ENCODE measurements at regions not wholly inside any gene's neighbourhood (a gene's known extent, or its start where the extent isn't known, plus 50 kb on each side); places are given as distances from the start of the nearest gene placed in this dataset.

DNA sequence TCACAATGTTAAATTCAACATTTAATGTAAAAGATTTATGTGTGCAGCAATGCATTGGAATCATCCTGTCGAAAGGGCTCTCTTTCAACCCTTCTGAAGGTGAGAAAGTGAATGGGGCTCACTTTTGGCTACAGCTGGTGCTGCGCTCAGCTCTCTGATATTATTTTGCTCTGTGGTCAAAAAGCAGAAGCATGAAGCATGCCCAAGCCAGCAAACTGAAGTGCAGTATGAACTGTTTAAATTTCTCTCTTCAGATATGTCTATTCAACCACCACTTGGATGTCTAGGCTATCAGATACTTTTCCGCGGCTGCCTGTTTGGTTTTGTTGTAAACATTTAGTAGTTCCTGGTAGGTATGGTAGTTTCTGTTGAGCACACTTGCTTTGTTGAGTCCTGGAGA lies 216.9 kb upstream of the TMPRSS15 start:
- ATAC-seq (no peak), DNase-seq (ENCODE audit: low read depth, low spot score) (no peak)
- in situ Hi-C loops (cut with HindIII; ENCODE audit: low pct_unique_long_range_greater_than_20kb, low sequenced_read_pairs) (no loop called here), intact Hi-C loops (cut with micrococcal nuclease; ENCODE audit: unreplicated experiment) (no loop called here)
- Histone ChIP-seq H3K27me3 (ENCODE audit: control insufficient read depth, insufficient read depth, low read length) (no peaks in the 10 kb centered on the region), H3K36me3 (ENCODE audit: control insufficient read depth, insufficient read depth, low read length) (no peaks in the 10 kb centered on the region), H3K4me1 (ENCODE audit: control insufficient read depth, insufficient read depth, low read length) (no peaks in the 10 kb centered on the region), H3K4me3 (ENCODE audit: low read depth in 2 of 2, low read length in 2 of 2) (no peak overlapping the region), H3K27ac (ENCODE audit: low read length) (no peak overlapping the region), H3K9me3 (ENCODE audit: control insufficient read depth, insufficient read depth, low read depth, low read length) (no peaks in the 10 kb centered on the region)
- ChIA-PET POLR2A (no interaction called here), CTCF (no interaction called here)
- TF ChIP-seq, protein P1, sequence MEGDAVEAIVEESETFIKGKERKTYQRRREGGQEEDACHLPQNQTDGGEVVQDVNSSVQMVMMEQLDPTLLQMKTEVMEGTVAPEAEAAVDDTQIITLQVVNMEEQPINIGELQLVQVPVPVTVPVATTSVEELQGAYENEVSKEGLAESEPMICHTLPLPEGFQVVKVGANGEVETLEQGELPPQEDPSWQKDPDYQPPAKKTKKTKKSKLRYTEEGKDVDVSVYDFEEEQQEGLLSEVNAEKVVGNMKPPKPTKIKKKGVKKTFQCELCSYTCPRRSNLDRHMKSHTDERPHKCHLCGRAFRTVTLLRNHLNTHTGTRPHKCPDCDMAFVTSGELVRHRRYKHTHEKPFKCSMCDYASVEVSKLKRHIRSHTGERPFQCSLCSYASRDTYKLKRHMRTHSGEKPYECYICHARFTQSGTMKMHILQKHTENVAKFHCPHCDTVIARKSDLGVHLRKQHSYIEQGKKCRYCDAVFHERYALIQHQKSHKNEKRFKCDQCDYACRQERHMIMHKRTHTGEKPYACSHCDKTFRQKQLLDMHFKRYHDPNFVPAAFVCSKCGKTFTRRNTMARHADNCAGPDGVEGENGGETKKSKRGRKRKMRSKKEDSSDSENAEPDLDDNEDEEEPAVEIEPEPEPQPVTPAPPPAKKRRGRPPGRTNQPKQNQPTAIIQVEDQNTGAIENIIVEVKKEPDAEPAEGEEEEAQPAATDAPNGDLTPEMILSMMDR (IDR thresholded peaks at IDR 0.05) = no peak
- TF ChIP-seq TCF7L2 (IDR thresholded peaks at IDR 0.05; ENCODE audit: low read depth, low read length) (no peak), SIN3A (IDR thresholded peaks at IDR 0.05; ENCODE audit: borderline replicate concordance, insufficient read depth, low read depth, low read length) (no peak), POLR2AphosphoS5 (IDR thresholded peaks at IDR 0.05; ENCODE audit: low read depth, low read length) (no peak)
- TF ChIP-seq, protein P2, sequence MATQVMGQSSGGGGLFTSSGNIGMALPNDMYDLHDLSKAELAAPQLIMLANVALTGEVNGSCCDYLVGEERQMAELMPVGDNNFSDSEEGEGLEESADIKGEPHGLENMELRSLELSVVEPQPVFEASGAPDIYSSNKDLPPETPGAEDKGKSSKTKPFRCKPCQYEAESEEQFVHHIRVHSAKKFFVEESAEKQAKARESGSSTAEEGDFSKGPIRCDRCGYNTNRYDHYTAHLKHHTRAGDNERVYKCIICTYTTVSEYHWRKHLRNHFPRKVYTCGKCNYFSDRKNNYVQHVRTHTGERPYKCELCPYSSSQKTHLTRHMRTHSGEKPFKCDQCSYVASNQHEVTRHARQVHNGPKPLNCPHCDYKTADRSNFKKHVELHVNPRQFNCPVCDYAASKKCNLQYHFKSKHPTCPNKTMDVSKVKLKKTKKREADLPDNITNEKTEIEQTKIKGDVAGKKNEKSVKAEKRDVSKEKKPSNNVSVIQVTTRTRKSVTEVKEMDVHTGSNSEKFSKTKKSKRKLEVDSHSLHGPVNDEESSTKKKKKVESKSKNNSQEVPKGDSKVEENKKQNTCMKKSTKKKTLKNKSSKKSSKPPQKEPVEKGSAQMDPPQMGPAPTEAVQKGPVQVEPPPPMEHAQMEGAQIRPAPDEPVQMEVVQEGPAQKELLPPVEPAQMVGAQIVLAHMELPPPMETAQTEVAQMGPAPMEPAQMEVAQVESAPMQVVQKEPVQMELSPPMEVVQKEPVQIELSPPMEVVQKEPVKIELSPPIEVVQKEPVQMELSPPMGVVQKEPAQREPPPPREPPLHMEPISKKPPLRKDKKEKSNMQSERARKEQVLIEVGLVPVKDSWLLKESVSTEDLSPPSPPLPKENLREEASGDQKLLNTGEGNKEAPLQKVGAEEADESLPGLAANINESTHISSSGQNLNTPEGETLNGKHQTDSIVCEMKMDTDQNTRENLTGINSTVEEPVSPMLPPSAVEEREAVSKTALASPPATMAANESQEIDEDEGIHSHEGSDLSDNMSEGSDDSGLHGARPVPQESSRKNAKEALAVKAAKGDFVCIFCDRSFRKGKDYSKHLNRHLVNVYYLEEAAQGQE (IDR thresholded peaks at IDR 0.05; ENCODE audit: insufficient read depth in 1 of 2, low read depth in 2 of 2, low read length in 1 of 2) = no peak
- BruUV-seq (replicated peaks) = no TSS peak

GRCh38 chr21:18622383-18622782 lies 218.8 kb upstream of the TMPRSS15 start:
- no peaks in the 10 kb centered on the region for H3K9me3 ChIP-seq (ENCODE audit: control insufficient read depth, insufficient read depth, low read depth, low read length)
- no peak overlapping the region for H3K27ac ChIP-seq (ENCODE audit: low read length)
- H3K4me1 ChIP-seq (ENCODE audit: control insufficient read depth, insufficient read depth, low read length) = no peaks in the 10 kb centered on the region
- in situ Hi-C loops (cut with HindIII; ENCODE audit: low pct_unique_long_range_greater_than_20kb, low sequenced_read_pairs) = no loop called here
- DNase-seq (ENCODE audit: low read depth, low spot score) (no peak), ATAC-seq (no peak)
- intact Hi-C loops (cut with micrococcal nuclease; ENCODE audit: unreplicated experiment) = no loop called here
- ChIA-PET POLR2A (no interaction called here), CTCF (no interaction called here)
- TF ChIP-seq, protein P1 (IDR thresholded peaks at IDR 0.05) = no peak
- no peak for TF ChIP-seq TCF7L2 (IDR thresholded peaks at IDR 0.05; ENCODE audit: low read depth, low read length)
- TF ChIP-seq POLR2AphosphoS5 (IDR thresholded peaks at IDR 0.05; ENCODE audit: low read depth, low read length) = no peak
- no peak for TF ChIP-seq SIN3A (IDR thresholded peaks at IDR 0.05; ENCODE audit: borderline replicate concordance, insufficient read depth, low read depth, low read length)
- TF ChIP-seq, protein P2 (IDR thresholded peaks at IDR 0.05; ENCODE audit: insufficient read depth in 1 of 2, low read depth in 2 of 2, low read length in 1 of 2) = no peak
- no peak overlapping the region for H3K4me3 ChIP-seq (ENCODE audit: low read depth in 2 of 2, low read length in 2 of 2)
- H3K36me3 ChIP-seq (ENCODE audit: control insufficient read depth, insufficient read depth, low read length) = no peaks in the 10 kb centered on the region
- BruUV-seq (replicated peaks) = no TSS peak
- no peaks in the 10 kb centered on the region for H3K27me3 ChIP-seq (ENCODE audit: control insufficient read depth, insufficient read depth, low read length)
